ENCODE measurements at regions not wholly inside any gene's neighbourhood (a gene's known extent, or its start where the extent isn't known, plus 50 kb on each side); places are given as distances from the start of the nearest gene placed in this dataset.

- DNase-seq, result no peak
These were observed 409.3 kb upstream of the CPEB2 start for GRCh38 chr4:14592950-14593349.

- DNase-seq, result no peak
These were observed 406.3 kb upstream of the CPEB2 start for GRCh38 chr4:14596028-14596427.

GRCh38 chr4:14596437-14596836, 405.8 kb upstream of the CPEB2 start:
- no peak for DNase-seq

- no peak for DNase-seq
These were observed 405.4 kb upstream of the CPEB2 start for GRCh38 chr4:14596904-14597303.

- no peak for DNase-seq
These were observed 400.1 kb upstream of the CPEB2 start for GRCh38 chr4:14602206-14602605.

GRCh38 chr4:14607001-14607400, 395.3 kb upstream of the CPEB2 start:
- no peak for DNase-seq

- DNase-seq, result no peak
These were observed 394.7 kb upstream of the CPEB2 start for GRCh38 chr4:14607578-14607977.

GRCh38 chr4:14608630-14609029, 393.7 kb upstream of the CPEB2 start:
- DNase-seq, result no peak

- DNase-seq, result no peak
These were observed 387.4 kb upstream of the CPEB2 start for GRCh38 chr4:14614840-14615239.

GRCh38 chr4:14615671-14616070, 386.6 kb upstream of the CPEB2 start:
- DNase-seq, result no peak

- no peak for DNase-seq
These were observed 381.6 kb upstream of the CPEB2 start for GRCh38 chr4:14620567-14621141.

- DNase-seq, result no peak
These were observed 380.4 kb upstream of the CPEB2 start for GRCh38 chr4:14621731-14622463.

GRCh38 chr4:14627038-14627437, 375.2 kb upstream of the CPEB2 start:
- DNase-seq, result no peak

GRCh38 chr4:14631806-14632440, 370.4 kb upstream of the CPEB2 start:
- no peak for DNase-seq

GRCh38 chr4:14636563-14636962, 365.7 kb upstream of the CPEB2 start:
- DNase-seq, result no peak

GRCh38 chr4:14640476-14640875, 361.8 kb upstream of the CPEB2 start:
- no peak for DNase-seq

GRCh38 chr4:14641871-14642270, 360.4 kb upstream of the CPEB2 start:
- DNase-seq, result no peak

GRCh38 chr4:14644580-14645282, 357.6 kb upstream of the CPEB2 start:
- DNase-seq, result no peak

GRCh38 chr4:14646831-14647230, 355.4 kb upstream of the CPEB2 start:
- DNase-seq, result no peak

- no peak for DNase-seq
These were observed 352.2 kb upstream of the CPEB2 start for GRCh38 chr4:14650127-14650526.

- no peak for DNase-seq
These were observed 349.8 kb upstream of the CPEB2 start for GRCh38 chr4:14652522-14652921.

GRCh38 chr4:14653338-14653737, 348.9 kb upstream of the CPEB2 start:
- DNase-seq, result no peak

- no peak for DNase-seq
These were observed 343.0 kb upstream of the CPEB2 start for GRCh38 chr4:14659286-14659685.

GRCh38 chr4:14667624-14668151, 334.6 kb upstream of the CPEB2 start:
- no peak for DNase-seq
